ENCODE measurements at regions not wholly inside any gene's neighbourhood (a gene's known extent, or its start where the extent isn't known, plus 50 kb on each side); places are given as distances from the start of the nearest gene placed in this dataset.
A peak's percentile ranks its signal among the peaks of the same experiment; 100 is the strongest.

DNA sequence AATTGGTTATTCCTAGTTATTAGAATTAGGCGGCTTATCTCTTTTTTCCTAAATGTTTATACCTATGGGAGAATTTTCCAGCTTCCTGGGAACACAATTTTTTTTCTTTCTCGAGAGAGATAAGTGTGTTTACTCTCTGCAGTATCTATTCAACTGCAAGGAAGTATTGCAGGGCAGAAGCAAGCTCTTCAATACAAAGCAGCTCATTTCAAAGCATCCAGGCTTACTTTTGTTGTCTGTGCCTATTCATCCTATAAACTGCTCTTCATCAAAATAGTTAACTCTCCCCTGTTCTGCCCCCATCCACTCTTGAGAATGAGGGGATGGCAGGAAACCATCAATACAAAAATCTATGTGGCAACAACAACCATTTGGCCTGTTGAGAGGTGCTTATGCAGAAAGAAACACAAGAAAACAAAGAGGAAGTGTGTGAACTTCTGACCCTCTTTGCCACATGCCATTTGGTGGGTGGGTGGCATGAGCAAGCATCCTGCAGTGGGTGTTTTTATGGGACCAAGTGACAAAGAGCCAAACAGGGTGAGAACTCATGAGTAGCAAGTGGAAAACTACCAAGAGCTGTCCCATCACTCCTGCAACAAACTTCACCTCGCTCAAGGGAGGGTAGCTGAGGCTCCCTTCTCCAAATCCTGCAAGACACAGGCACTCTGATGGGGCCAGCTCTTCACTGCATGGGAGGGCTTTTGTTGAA, 50.6 kb upstream of the MRPS6 start:
- peak; percentile 87 for DNase-seq

DNA sequence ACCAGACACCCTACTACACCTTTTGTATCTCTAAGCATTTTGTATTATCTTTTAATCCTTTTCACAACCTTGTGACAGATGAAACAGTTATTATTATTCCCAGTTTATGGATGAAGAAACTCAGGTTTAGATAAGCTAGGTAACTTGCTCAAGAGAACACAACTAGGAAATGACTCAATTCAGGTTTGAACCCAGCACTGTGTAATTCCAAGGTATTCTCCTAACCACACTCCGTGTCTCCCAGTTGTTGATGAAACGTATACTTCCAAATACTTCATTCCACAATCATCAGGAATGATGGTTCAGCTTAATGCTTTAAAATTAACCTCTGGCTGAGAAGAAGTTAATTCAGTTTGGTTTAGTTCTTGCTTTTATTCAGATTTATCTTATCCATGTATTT, 51.7 kb upstream of the MRPS6 start:
- no peak for DNase-seq

DNA sequence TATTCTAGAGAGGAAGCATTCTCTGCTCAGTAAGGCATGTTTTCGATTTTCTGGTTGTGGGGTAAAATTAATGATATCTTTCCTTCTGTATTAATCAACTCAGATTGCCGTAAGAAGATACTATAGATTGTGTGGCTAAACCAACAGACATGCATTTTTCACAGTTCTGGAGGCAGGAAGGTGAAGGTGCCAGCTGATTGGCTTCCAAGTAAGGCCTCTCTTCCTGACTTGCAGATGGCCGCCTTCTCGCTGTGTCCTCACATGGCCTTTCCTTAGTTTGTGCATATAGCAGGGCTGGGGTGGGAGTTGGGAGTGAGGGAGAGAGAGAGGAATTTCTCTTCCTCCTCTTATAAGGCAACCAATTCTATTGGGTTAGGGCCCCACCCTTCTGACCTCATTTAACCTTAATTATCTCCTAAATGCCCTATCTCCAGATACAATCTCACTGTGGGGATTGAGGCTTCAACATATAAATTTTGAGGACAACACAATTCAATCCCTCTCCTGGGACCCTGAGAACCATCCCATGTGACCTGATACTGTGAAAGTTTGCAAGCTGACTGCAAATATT, 52.3 kb upstream of the MRPS6 start:
- no peak for DNase-seq

DNA sequence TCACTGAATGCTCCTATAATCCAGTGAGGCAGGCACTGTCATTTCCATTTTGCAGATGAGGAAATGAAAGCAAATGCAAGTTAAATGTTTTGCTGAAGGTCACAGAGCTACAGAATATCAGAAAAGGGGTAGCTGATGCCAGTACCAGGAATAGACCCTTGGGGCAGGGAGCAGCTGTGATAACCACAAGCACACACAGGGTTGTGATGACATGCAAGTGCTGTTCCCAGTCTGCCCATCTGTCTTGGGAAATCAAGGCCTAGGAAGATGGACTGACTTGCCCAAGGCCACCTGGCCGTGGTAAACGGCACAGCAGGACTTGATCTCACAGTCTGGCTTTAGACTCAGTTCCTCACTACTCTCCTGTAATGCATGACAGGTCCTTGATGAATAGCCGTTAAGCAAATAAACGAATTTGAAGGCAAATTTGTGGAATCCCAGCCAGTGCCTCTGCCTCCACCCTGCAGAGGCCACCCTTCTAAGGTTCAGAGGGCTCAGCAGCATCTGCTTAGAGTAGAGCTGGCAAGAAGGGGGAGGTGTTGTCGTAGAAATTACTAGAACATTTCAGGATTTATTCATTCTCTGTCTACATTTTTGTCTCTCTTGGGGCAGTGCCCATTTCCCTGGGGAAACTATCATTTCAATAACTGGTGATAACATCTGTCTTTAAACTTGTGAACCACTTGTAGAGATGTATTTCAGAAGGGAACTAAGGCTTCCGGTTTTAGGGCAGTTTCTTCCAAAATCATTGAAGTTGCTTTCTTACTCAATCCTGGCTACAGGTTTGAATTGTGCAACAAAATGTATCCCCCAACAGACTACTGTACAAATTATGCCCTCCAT, 53.2 kb upstream of the MRPS6 start:
- peak; percentile 80 for DNase-seq

DNA sequence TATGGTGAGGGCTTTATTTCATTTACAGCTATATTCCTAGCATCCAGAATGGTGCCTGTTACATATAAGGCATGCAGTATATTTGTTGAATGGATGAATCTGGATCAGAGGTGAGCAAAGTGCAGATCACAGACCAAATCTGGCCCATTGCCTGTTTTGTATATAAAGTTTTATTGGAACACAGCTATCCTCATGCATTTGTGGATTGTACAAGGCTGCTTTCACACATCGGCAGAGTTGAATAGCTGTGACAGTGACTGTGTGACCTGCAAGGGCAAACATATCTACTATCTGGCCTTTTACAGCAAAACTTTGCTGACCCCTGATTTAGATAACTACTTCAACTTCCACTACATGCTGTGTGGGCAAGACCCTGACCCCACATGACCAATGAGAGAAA, 54.0 kb upstream of the MRPS6 start:
- no peak for DNase-seq

DNA sequence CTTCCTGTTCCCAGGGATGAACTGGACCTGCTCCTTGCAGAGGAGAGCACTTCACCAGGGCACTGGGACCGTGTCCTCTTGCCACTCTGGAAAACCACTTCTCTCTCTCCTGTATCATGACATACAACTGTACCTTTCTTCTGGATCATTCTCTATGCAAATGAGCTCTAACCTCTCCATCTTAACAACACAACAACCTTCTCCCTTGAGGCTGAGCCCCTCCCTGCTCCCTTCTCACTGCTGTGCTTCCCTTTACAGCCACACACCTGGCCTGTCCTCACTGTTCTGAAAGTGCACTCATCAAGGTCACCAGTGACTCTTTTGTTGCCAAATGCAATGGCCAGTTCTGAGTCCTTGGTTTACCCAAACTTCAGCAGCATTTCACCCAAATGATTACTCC, 54.5 kb upstream of the MRPS6 start:
- DNase-seq = no peak

DNA sequence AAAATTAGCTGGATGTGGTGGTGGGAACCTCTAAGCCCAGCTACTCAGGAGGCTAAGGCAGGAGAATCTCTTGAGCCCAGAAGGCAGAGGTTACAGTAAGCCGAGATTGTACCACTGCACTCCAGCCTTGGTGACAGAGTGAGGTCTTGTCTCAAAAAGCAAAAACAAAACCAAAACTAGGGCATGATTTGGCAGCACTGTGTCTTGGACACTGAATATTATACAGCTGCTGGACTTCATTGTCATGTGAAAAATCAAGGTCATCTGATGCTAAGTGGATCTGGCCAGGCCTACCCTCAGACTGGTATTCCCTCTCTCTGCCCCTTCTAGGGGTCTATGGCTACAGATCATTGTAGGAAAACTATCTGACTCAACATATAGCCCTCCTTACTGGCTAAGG, 55.2 kb upstream of the MRPS6 start:
- no peak for DNase-seq

DNA sequence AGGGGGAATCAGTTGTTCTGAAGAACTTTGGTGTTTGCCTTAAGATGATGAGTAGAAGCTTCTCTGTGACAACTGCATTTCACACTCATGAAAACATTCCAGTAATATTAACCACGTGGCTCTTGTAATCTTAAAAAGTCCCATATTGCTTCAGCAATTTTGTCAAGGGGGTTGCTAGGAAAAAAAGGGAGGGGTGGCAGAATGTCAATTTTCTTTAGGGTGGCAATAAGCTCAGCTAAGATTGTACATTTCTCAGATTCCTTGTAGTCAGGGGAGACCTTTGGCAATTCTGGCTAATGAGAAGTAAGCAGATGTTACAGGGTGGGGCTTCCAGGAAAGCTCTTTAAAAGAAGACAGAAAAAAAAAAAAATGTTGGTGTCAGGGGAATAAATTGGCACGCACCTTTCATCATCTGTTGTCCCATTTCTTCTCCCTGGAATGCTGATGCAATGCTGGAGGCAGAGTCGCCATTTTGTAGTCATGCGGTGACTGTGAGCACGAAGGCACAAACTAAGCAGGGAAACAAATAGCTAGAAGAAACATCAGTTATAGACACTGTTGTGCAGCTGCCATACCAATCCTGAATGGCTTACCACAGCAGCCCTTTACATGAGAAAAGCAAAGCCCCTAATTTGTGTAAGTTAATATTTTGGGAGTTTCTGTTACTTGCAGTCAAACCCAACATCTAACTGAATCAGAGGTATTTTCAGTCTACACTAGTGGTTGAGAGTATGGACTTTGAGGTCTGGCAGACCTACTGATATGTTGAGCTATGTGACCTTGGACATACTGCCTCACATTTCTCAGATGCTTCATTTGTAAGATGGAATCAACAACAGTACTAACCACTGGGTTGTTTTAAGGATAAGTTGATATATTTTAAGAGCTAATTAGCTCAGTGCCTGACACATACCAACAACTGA, 56.1 kb upstream of the MRPS6 start:
- no peak for DNase-seq

DNA sequence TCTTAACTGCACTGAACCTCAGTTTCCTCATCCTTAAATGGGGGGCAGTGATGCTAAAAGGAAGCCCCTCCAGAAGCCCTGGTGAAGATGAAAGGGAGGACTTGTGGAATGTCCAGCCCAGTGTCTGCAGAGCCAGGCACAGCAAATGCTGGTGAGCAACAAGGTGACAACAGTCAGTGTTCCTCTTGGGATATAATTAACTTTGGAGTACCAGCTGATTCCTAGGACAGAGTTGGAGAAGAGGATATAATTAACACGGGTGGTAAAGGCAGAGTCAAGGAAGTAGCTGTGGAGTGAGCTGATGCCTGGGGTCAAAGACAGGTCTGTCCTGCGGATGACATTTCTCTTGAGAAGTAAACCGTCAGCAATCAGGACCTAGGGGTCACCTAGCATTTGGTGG, 60.7 kb upstream of the MRPS6 start:
- no peak for DNase-seq

DNA sequence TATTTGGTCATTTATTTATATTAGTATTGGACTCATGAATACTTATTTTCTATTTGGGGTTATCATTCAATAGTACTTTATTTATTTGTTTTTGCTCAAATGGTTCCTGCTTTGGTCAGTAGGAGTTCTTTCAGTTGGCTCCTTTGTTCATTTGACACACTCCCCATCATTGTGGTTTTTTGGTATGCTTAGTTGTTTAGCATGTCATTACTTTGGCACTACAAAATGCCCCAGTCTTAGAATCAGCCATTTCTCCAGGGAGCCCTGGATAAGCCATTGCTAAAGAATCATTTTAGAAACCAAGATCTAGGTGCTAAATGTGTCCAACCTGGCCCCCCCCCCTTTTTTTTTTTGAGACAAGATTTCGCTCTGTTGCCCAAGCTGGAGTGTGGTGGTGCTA, 61.7 kb upstream of the MRPS6 start:
- no peak for DNase-seq

DNA sequence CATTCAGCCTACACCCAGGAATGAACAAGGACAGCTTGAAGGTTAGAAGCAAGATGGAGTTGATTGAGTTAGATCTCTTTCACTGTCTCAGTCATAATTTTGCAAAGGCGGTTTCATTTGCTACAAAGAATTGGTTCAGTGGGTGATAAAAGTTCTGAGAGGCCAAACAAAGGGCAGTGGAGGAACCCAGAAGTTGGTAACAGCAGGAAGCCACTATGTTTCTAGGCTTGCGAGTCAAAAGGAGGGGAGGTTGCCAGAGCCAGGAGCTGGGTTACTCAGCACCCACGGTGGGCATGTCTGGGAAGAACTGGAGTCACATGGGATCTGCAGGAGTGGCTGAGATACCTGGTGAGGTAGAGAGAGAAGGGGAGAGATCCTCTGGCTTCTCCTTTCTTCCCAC, 64.2 kb upstream of the MRPS6 start:
- DNase-seq = no peak

DNA sequence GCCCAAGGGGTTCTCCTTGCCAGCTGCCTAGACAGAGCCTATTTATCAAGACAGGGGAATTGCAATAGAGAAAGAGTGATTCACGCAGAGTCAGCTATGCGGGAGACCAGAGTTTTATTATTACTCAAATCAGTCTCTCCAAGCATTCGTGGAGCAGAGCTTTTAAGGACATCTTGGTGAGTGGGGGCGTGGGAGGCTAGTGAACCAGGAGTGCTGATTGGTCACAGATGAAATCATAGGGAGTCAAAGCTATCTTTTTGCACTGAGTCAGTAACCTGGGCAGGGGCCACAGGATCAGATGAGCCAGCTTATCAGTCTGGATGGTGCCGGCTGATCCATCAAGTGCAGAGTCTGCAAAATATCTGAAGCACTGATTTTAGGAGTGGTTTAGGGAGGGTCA, 64.8 kb upstream of the MRPS6 start:
- DNase-seq = no peak

DNA sequence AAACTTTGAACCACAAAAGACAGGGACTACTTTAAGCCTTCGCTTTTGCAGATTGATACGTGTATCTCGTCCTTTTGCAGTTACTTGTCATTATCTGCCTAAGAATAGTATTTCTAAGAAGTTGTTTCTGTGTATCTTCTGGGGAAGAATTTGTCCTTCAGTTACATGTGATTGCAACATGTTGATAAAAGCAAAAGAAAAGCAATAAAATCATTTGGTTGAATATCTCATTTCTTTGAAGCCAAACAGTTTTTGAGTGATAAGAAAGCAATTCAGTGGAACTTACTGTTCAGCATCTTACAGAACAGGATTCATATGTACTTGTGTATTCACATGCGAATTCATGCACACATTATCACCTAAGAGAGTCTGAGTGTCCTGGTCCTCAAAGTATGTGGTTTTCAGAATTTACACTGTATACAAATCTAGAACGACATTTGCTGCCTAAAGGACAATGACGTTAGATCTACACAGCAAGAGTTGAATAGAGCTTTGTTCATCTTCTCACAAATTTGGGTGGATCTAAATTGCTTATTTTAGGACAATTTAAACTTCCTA, 66.7 kb upstream of the MRPS6 start:
- no peak for DNase-seq

DNA sequence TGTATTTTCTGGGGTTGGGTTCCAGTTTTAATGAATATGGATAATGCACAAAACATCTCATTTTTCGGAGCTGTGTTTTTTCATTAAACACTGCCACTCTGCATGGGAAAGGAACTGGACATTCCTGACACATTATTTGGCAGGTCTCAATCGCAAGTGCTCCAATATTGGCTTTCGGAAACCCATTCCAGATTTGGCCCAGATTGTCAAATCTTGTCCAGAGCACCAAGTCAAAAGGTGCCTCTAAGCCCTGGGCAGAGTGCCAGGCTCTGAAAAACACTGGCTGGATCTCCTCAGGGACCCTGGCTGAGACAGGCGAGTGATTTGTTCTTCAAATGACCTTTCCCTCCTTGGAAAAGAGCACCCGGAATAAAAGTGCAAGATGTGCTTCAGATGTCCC, 68.4 kb upstream of the MRPS6 start:
- DNase-seq = no peak

DNA sequence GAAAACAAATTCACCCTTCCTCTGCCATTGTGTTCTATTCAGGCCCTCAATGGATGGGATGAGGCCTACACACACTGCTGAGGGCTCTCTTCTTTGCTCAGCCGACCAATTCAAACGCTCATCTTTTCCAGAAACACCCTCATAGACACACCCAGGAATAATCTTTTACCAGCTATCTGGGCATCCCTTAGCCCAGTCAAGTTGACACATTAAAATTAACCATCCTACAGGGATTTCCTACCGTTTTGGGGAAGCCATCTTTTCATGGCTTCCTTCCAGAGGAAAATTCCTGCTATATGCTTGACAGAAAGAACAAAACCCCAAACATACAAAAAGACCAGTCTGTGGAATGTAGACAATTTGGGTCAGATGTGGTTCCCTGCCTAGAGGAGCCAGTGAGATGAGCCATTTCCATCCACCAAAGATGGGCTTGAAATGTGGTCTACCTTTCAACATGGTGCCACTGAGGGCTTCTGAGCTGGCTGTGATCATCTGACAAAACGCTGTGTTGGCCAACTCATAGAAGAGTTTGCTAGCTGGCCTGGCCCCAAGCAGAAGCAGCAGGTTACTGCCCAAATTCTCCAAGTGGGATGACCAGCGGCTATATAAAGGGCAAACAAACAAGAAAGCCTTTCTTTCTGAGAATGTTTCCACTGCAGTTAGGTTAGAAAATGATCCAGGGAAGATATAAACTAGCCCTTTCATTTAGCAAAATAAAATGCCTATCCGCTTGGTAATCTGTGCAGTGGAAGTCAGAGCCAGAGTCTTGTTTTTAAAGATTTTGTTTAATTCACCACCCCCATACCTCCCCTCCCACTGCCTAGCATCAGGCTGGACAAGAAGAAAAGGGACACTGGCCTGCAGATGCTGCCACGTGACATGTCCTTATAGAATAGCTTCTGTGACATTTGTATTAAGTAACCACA, 69.1 kb upstream of the MRPS6 start:
- DNase-seq = no peak

DNA sequence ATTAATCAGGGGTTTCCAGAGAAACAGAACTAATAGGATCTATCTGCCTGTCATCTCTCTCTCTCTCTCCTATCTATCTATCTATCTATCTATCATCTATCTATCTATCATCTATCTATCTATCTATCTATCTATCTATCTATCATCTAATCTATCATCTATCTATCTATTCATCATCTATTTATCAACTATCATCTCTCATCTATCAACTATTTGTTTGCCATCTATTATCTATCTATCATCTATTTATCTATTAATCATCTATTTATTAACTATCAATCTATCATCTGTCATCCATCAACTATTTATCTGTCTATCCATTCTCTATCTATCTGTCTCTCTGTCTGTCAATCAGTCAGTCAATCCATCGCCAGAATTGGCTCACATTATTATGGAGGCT, 70.0 kb upstream of the MRPS6 start:
- no peak for DNase-seq

DNA sequence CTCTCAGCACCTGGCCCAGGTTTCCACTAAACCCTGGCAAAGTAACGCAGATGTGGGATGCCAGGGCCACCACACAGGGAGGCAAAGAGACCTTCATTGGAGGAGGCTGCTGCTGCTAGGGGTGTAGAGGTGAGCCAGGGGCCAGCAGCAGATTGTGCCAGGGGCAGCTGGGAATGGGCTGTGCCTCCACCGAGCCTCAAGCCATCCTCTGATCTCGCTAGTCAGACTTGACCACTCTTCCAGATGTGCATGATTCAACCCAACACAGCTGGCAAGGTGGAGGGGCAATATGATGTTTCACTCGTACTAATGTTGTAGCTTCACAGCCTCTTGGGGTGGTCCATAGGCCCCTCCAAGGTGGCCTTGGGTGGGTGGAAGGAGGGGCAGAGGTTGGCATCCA, 73.0 kb upstream of the MRPS6 start:
- no peak for DNase-seq

DNA sequence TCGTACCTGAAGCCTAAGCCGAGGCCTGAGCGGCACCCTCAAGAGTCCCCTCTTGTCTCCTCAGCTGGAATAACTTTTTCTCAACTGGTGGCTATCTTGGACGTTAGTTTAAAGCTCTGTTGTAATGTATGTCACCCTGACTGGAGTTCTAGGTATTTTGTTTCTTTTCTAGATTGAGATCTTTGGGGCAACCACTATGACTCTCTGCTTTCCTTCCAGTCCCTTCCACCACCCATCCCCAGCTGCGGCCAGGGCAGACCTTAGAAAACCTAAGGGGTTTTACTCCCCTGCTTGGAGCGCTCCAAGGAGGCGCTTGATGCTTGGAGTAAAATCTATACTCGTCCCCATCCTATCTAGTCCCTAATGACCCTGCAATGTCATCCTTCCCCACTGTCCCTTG, 74.6 kb upstream of the MRPS6 start:
- DNase-seq = no peak

DNA sequence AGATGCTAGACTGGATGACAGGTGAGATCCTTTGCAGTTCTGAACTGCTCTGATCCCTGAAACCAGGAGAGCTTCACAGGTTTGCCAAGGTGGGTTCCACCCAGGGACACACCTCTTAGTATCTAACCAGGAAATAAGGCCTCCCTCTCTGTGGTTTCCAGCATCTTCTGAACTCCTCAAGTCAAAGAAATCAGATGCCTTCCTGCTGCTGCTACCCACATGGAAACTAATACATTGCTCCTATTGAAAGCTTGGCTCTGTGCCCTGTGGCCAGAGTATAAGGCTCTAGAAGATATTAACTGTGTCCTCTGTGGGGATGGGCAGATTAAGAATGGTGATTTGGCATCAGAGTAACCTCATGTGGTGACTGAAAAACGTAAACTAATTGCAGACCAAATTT, 75.0 kb upstream of the MRPS6 start:
- DNase-seq = no peak

DNA sequence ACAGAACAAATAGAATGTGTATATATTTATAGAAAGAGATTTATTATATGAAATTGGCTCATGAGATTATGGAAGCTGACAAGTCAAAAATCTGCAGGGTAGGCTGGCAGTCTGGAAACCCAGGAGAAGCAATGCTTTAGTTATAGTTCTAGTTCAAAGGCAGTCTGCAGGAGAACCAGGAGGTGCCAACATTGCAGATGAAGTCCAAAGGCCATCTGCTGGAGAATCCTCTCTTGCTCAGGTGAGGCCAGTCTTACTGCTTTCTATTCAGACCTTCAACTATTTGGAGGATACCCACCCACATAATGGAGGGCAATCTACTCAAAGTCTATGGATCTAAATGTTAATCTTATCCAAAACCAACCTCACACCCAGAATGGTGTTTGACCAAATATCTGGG, 75.9 kb upstream of the MRPS6 start:
- DNase-seq = no peak

DNA sequence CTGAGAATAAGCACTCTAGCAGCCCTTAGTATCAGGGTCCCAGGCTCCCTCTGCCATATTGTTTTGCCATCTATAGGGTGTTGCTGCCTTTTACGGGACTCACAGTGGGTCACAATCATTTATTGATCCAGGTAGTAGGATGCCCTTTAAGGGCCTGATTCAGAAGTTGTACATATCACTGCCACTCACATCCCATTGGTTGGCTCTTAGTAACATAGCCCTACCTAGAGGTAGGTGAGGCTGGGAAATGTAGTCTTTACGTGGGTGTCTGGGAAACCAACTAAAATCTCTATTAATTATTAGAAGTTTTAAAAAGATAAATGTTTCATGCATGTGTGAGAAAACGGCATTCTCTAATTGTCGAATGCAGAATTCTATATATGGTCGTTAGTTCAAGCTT, 78.8 kb upstream of the ATP5PO start:
- no peak for DNase-seq

All from GF-D8 (cell line).